ENCODE measurements at regions not wholly inside any gene's neighbourhood (a gene's known extent, or its start where the extent isn't known, plus 50 kb on each side); places are given as distances from the start of the nearest gene placed in this dataset.

GRCh38 chr2:2993172-2993692, 384.4 kb downstream of the EIPR1 start:
- no peak for DNase-seq (ENCODE audit: low read depth)

GRCh38 chr2:2992634-2993033, 385.0 kb downstream of the EIPR1 start:
- no peak for DNase-seq (ENCODE audit: low read depth)

DNA sequence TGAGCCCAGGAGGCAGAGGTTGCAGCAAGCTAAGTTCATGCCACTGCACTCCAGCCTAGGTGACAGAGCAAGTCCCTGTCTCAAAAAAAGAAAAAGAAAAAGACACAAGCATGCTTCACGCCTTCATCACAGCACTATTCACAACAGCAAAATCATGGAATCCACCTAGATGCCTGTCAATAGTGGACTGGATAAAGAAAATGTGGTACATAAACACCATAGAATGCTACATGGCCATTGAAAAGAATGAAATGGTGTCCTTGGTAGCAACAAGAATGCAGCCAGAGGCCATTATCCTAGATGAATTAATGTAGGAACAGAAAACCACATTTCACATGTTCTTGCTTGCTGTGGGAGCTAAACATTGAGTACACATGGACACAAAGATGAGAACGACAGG, 392.6 kb downstream of the EIPR1 start:
- no peak for DNase-seq (ENCODE audit: low read depth)

DNA sequence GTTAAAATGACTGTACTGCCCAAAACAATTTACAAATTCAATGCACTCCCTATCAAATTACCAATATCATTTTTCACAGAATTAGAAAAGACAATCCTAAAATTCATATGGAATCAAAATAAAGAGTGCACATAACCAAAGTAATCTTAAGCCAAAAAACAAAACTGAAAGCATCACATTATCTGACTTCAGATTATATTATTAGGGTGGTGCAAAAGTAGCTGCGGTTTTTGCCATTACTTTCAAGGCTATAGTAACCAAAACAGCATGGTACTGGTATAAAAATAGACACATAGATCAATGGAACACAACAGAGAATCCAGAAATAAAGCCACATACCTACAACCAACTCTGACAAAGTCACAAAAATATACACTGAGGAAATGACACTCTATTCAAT, 396.6 kb downstream of the EIPR1 start:
- no peak for DNase-seq (ENCODE audit: low read depth)

GRCh38 chr2:2974982-2975381, 402.6 kb downstream of the EIPR1 start:
- no peak for DNase-seq (ENCODE audit: low read depth)

DNA sequence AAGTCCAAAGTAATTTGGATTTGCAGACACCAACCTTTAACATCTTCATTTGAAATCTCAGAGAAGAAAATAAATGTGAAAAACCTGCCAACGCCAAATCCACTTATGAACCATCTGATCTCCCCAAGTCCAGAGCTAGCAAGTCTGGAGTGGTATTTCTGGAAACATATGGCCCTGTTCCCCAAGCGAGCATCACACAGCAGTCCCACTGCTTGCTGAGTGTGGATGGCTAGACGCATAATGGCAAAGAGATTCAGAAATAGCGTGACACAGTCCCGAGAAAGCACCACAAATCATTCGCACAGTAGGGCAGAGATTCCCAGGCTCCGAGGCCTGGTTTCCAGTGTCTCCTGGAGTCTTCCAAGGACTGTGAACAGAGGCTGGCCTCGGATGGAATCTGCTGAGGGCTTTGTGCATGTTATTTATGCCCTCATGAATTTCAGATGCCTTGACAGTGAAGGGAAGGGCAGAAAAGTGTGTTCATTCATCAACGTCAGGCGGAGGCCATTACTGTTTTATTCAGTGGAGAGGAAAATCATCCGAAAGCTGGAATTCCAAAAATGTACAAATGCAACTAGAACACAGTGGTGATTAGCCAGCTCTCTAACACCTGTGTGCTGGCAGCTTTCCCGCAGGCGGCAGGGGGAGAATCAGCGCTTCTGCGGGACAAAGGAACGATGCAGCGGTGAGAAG, 417.0 kb downstream of the EIPR1 start:
- no peak for DNase-seq (ENCODE audit: low read depth)

DNA sequence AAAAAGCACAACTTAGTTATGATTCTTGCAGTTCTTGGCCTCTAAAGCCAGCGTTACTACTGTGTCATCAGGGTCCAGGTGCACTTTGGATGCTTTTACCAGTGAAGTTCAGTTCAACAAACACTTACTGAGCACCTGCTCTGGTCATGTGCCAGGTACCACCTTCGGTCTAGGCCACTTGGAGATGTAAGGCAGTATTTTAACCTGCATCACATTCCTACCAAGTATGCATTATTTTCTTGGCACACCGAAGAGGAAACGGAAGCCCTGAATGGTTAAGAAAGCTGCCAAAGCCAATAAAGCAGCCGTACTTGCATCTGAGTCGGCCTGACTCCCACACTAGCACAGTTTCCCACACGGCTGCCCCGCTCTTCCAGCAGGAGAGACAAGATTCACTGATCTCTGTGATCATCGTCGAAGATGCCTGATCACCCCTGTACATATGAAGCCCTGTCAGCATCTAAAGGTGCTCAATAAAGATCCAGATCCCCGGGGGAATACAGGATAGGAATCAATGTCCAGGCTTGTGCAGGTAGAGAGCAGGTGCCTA, 427.1 kb downstream of the EIPR1 start:
- no peak for DNase-seq (ENCODE audit: low read depth)

GRCh38 chr2:2947406-2947805, 430.2 kb downstream of the EIPR1 start:
- DNase-seq (ENCODE audit: low read depth): no peak

DNA sequence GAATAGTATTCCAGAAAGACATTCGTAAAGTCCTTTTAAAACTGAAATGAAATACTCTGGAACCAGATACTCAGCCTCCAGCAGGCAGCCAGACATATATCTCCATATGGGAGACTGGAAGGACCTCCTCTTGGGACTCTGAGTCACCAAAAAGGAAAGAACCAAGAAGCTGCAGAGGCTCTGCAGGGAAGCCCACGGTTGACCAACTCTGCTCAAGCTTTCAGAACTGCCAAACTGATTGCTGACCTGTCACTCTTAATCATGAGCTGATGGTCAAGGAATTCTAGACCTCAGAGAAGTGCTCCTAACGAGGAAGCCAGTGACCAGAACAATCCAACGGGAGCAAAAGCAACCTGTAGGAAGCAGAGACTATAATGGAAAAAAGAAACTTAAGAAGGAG, 434.7 kb downstream of the EIPR1 start:
- no peak for DNase-seq (ENCODE audit: low read depth)

GRCh38 chr2:2942225-2942624, 435.4 kb downstream of the EIPR1 start:
- no peak for DNase-seq (ENCODE audit: low read depth)

- DNase-seq (ENCODE audit: low read depth): no peak
Observed at GRCh38 chr2:2941205-2941604, 436.4 kb downstream of the EIPR1 start.

DNA sequence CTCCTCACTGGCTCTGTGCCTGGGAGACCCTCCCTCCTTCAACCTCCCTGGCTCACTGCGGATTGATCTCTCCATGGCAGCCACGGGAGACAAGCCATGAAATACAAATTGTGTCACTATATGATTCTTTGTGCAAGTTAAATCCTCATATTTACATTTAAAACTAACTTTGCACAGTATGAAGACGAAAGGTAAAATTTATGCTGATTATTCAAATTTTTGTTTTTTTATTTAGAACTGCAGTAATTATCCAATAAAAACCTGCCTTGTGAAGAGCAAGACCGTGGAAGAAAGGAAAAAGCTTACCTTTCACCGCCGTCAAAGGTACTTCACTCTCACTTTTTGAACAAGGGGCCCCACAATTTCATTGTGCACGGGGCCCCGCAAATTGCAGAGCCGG, 436.9 kb downstream of the EIPR1 start:
- DNase-seq (ENCODE audit: low read depth): no peak

GRCh38 chr2:2940061-2940460, 437.6 kb downstream of the EIPR1 start:
- DNase-seq (ENCODE audit: low read depth): no peak

DNA sequence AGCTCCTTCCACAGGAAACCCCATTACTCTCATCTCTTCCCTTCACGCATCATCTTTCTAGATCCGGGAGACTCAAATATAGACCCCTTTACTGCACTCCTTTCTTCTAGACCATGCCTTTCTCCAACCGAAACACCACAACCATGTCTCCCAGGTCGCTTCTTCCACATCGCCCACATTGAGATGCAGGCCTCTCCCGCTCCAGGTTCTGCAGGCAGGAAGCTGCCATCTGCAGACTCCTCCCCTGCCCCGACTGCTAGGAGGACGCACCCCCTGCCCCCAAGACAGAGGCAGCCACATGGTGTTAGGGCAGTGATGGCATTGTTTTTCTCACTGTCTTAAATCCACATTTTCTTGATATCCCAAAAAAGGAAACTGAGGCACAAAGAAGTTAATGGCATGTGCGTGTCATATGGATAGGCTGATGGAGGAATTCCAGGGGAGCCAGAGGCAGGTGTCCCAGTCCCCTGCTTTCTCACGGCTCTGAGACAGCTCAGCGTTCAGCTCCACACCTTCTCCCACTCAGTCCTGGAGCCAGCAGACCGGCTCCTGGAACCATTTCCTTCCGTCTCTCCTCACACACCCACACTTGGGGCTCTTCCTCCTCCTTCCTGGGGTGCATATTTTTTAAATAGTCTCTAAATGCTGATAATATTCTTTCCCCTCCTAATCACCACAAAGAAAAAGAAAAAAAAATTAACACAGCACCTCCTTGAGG, 438.4 kb downstream of the EIPR1 start:
- no peak for DNase-seq (ENCODE audit: low read depth)

DNA sequence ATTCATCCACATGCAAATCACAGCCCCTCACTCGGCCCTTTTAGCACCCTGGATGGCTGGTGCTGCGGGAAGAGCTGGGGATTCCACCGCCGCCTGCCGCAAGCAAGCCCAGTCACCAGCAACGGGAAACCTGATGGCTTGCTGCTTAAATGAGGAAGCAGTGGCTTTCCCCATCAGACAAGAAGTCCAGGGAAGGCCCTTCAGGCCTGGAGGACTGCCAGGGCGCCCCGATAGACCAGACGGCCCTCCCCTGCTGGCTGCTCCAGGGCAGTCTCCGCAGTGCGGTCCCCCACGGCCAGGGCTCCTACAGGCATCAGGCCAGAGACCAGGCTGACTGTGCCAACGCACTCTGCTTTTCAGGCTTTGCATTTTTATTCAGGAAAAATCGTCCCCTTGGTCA, 439.1 kb downstream of the EIPR1 start:
- DNase-seq (ENCODE audit: low read depth): no peak

DNA sequence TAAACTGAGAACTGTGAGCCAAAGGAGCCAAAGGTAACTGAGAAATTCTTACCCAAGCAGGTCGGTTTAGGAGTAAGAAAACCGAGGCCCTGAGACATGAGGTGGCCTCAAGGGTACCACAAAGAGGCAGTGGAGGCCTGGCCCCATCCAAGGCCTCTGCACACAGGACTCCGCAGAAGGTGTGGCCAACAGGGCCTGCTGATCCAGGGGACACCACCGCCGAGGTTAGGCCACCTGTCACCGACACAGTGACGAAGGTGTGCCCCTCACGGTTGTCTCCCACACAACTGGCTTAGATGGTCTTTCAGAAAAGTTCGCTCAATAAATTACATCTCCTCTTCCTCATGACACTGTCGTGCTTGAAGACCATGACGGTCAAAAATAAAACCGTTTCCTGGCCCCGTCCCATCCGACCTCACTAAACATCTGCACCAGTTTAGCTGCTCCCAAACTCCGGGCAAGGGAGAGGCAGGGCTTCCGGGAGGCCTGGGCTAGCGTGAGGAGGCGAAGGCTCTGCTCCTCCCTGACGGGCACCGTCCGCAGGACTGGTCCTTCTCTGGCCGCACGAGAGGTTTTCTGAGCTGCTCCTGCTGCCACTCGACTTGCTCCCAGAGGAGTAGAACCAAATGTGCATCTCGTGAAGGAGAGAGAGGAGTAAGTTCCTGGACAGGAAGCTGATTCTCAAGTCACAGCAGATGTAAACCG, 442.0 kb downstream of the EIPR1 start:
- no peak for DNase-seq (ENCODE audit: low read depth)

GRCh38 chr2:2933426-2933825, 444.2 kb downstream of the EIPR1 start:
- no peak for DNase-seq (ENCODE audit: low read depth)

DNA sequence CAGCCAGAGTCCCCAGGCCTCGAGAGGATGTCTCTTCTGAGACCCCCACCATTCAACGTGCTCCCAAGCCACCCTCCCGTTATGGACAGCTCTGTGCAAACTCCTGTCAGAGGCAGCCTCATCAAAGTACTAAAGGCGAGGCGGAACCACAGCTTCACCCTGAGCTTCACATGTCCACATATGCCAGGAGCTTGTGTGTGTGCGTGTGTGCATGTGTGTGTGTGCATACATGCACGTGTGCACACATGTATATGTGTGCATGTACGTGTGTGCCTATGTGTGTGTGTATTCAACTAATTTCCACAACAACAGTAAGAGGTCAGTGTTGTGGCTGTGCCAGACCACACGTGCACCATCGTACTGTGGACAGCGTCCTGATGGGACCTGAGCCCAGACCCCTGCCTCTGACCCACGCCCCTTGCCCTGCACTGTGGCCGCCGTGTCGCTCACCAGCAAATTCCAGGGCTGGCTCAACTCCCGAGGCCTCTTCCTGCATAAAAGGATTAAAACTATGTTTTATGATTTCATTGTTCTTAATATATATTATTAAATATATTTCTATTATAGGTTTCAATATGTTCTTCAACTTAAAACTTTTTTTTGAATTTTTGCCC, 444.8 kb downstream of the EIPR1 start:
- DNase-seq (ENCODE audit: low read depth): no peak

DNA sequence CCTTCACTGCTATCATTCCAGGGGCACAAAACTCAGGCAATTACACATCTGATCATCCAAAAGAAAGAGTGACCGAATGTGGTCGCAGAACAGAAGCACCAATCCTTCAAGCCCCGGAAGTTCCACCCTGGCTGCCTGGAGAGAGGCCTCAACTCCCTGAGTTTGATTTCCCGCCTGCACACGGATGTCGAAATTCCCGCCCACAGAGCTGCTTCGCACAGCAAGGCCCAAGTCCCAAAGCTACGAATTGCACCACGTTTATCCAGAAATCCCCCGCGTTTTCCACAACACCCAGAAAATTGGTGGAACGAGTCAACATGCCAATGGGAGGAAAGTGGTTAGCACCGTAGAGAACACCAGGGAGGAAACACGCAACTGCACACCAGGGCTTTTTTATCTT, 445.4 kb downstream of the EIPR1 start:
- DNase-seq (ENCODE audit: low read depth): no peak

DNA sequence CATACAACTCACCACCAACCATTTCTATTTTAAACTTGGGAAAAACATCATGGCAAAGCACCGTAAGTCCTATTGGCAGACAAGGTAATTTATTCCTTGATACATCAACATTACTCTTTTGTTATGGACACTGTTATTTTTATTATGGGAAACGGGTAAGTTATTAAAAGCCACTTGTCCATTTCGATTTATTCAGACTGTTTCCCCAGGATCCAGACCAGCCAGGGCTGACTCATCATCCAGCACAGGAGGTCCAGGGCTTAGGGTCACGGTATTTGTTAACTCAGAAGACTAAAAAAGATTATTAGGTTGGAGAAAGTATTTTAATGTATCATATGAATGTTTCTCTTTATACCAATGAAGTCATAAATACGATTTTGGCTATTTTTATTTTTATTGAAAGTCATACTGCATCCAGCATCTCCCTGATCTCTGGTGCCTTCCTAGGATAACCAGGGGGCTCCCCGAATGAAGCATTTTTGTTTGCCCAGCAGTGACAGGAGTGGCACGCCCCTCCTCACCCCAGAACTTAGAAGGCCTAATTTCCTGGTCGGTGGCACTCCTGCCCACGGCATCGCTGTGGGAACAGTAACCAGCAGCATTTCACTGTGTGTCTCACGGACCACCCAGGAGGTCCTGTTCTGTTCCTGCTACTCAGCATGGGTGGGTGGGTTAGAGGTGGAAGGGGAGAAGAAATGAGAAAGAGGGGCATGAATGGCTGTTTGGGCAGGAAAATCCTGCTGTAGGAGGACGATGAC, 446.1 kb downstream of the EIPR1 start:
- no peak for DNase-seq (ENCODE audit: low read depth)

DNA sequence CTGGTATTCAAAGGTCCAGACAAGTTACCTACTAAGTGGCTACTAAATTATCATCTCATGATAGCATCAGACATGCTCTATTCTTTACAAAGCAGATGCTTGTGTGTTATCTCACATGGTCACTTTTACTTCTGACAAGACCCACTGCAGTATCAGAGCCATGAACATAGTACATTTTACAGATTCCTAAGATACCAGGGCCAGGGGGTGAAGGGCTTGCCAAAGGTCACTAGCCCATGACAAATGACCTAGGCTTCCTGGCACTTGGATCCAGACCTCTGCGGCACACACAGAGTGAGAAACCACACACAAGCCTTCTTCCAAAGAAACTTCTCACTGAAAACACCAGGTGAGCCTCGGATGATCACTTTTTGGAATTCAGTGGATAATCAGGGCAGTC, 446.8 kb downstream of the EIPR1 start:
- DNase-seq (ENCODE audit: low read depth): no peak

GRCh38 chr2:2926858-2927175, 450.8 kb downstream of the EIPR1 start:
- no peak for DNase-seq (ENCODE audit: low read depth)
